ENCODE measurements at regions not wholly inside any gene's neighbourhood (a gene's known extent, or its start where the extent isn't known, plus 50 kb on each side); places are given as distances from the start of the nearest gene placed in this dataset.
"Not testable (repeated sequence)": the region's sequence is repeated elsewhere in the genome, so short reads cannot be mapped to it uniquely, and the experiment has no call there.

DNA sequence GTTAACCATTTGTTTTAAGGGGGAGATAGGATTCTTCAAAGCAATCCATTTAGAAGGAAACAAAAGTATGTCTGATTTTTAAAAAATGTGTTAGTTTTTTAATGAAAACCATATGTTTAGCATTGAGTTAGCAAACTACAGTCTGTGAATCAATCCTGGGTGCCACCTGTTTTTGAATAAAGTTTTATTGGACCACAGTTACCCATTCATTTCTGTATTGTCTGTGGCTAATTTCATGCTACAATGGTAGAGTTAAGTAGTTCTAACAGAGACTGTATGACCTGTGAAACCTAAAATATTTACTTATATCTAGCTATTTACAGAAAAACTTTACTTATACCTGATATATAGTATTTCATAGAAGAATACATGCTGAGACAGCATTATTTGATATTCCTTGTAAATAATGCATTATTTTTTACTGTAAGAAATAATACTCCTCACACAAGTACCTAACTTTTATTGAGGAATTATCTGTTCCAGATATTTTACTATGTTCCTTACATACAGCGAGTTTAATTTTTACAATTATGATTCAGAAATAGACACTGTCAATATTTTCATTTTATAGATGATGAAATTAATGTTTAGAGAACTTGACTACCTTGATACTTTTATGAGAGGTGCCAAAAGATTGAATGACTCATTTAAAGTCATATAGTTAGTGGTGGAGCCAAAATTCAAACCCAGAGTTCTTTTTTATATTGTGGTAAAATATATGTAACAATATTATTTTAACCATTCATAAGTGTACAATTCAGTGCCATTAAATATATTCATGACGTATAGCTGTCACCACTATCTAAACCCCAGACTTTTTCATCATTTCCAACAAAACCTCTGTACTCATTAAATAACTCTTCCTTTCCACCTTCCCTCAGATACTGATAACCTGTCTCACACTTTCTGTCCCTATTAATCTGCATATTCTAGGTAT is 122.0 kb downstream of the GLUD2 start:
- no peak for DNase-seq (ENCODE audit: low spot score)

DNA sequence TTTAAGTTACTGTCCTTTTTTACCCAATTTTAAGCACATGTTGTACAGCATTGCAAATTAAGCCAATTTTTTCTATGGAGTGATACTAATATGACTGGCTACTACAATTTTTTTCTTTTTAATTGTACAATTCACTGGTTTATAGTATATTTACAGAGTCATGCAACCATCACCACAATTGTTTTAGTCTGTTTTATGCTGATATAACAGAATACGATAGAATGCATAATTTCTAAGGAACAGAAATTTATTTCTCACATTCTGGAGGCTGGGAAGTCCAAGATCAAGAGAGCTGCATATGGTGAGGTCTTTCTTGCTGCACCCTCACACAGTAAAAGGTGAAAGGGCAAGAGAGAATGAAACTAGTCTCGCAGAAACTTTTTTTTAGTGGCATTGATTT is 125.3 kb downstream of the GLUD2 start:
- no peak for DNase-seq (ENCODE audit: low spot score)

DNA sequence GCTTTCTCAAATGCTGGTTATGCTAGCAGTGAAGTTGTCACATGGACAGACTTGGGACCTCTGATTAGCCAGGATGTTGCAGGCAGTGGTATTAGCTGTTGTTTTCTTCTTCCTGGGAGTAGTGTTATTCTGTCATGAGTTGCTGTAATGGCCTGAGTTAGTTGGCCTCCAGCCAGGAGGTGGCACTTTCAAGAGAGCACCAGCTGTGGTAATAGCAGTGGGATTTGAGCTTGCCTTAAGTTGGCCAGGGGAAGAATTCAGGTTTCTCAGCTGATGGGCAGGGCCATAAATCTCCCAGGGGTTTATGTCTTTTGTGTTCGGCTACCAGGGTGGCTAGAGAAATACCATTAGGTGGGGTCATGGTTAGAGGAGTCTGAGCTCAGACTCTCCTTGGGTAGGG is 132.6 kb downstream of the GLUD2 start:
- no peak for DNase-seq (ENCODE audit: low spot score)

DNA sequence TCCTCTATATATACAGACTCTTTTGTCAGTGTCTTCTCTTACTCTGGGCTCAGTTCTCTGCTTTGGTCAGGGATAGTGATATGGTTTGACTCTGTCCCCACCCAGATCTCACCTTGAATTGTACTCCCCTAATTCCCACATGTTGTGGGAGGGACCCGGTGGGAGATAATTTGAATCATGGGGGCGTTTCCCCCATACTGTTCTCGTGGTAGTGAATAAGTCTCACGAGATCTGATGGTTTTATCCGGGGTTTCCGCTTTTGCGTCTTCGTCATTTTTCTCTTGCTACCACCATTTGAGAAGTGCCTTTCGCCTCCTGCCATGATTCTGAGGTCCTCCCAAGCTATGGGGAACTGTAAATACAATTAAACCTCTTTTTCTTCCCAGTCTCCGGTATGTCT is 144.4 kb downstream of the GLUD2 start:
- no peak for DNase-seq (ENCODE audit: low spot score)

DNA sequence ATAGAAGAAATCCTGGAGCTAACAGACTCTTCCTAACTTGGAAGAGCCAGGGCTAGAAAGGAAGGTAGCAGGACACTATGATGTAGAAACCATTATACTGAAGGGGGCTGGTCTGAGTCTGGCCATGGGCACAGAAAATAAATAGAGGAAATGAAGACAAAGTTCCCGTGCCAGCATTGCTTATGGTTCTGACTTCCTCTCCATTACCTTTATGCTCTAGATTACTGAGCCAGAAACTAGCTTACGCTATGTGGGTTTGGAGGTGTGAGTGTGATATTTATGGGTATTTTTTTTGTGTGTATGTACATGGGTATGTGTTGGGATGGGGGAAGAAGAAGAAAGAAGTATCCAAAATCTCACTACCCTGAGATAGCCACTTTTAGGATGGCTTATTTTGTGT is 148.3 kb downstream of the GLUD2 start:
- no peak for DNase-seq (ENCODE audit: low spot score)

DNA sequence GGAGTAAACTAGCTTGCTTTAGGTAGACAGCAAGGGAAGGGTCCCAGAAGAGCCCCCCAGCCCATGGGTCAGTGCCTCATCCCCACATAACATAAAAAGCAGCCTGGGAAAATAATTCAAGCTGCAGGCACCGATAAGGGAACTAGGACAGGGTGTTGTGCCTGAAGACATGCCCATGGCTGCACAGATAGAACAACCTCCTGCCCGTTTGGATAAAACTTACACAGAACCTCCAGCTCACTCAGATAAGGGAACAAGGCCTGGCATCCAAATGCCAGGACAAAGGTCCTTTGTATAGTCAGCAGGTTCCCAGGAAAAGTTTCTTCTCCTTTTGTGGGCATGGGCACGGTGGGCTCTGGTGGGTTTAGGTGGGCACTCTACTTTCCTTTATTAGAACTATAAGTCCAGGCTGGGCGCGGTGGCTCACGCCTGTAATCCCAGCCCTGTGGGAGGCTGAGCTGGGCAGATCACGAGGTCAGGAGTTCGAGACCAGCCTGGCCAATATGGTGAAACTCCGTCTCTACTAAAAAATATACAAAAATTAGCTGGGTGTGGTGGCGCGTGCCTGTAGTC is 149.5 kb downstream of the GLUD2 start:
- not testable (repeated sequence) for DNase-seq (ENCODE audit: low spot score)

DNA sequence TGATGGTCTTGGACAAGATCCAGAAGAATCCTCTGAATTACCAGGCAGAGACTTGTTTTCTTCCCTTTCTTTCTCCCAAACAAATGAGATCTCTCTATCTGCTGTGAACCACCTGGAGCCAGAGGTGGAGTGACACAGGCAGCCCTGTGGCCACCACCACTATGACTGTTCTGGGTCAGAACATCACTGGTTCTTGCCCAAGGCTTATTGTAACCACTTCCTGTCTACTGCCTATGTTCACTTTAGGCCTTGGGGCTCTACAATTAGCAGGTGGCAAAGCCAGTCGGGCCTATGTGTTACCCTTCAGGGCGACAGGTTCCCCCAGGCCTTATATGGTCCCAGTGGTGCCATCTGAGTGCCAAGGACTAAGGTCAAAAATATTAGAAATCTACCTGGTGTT is 161.2 kb downstream of the GLUD2 start:
- DNase-seq (ENCODE audit: low spot score), result no peak

DNA sequence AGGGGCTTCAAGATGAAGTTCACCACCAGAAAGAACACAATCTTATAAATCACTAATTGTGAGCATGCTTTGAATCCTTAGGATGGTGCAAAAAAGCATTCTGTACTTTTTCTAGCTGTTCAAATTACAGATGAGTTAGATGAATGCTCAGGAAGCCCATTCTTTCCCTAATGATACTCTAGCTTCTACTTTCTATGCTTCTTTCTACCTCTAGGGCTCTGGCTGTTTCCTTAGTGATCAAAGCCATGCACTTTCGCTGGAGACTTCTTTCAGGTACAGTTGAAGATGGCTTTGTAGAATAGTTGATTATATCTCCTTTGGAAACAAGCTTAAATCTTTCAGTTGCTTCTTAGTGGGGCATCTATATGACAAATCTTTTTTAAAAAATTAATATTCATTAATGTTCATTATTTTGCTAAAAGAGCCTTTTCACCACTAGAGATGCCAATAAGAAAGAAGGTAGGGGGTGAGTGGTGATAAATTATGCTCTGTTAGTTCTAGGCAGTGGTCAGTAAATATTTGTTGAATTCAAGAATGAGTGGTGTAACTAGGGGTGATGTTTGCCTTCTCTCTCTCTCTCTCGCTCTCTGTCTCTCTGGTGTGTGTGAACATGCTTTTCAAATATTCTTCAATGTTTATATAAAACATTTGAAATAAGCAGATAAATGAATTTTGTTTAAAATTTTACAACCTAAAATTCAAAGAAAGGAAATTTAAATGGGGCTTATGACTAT is 169.4 kb downstream of the GLUD2 start:
- DNase-seq (ENCODE audit: low spot score), result no peak

DNA sequence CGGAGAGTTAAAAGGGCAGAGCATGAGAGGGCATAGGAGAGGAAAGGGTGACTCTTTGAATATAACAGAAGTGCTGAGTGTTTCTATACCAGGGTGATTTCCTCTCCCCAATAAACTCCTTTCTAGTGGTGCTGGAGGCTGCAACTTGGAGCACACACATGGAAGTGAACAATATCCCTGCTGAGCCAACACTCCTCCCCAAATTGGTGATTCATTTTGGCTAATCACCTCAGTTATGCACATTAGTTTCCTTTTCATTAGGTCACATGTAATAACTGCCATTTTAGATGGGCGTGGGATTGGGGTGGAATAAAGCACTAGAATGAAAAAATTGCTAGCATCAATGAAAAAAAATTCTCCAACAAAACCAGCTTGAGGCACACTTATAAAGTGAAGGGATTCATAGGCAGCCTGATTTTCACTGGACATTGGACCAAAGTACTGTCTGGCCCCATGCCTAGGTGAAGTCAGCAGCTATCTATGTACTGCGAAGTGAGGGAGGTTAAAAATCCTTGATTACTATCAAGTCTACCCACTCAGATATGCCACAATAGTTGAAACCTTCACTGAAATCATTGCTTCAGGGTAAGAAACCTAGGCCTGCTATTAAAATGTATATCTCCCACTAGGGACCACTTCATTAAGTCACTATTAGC is 174.0 kb downstream of the GLUD2 start:
- no peak for DNase-seq (ENCODE audit: low spot score)

DNA sequence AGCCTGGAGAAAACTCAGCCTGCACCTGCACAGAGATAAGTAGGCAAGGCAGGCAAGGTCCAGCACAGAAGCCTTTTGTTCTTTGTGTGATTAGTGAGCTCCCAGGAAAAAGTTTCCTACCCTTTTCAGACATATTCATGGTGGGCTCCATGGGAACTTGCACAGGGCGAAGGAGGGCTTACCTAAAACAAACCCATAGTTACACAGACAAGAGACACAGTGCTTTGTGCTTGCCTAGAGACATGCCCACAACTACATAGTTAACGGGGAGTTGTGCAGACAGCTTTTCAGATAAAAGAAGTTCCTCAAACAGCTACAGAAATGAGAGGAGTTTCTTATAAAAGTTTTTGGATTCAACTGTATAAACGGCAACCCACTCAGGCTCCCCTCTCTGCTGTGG is 180.5 kb downstream of the GLUD2 start:
- no peak for DNase-seq (ENCODE audit: low spot score)

DNA sequence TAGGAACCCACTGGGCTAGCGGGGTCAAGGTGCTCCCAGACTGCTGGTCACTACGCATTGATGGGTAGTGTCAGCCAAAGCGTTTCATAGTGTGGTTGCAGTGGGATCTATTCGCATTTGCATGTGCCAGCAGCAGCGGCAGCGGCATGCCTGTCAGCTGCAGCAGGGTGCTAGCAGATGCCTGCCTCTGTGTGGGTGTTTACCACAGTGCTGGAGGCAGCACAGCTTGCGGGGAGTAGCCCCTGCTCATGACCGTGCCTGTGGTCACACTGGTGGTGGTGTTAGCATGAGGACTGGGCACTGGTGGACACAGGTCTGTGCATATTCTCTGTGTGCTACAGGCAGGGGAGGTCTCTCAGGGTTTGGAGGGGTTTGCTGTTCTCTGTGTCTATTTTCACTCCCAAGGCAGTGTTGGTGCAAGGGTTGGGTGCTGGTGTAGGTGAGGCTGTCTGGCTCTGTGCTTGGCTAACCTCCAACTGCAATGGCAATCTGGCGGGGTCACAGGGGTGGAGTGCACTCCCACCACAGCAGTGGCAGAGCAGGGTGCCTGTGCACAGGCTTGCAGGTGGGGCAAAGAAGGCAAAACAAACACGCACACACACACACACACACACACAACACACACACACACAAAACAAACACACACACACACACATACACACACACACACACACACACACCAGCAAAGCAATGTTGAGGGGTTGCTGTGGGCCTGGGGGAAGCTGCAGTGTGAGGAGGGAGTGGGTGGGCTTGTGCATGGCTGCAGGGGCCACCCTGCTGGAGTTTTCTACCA is 184.4 kb downstream of the GLUD2 start:
- no peak for DNase-seq (ENCODE audit: low spot score)

DNA sequence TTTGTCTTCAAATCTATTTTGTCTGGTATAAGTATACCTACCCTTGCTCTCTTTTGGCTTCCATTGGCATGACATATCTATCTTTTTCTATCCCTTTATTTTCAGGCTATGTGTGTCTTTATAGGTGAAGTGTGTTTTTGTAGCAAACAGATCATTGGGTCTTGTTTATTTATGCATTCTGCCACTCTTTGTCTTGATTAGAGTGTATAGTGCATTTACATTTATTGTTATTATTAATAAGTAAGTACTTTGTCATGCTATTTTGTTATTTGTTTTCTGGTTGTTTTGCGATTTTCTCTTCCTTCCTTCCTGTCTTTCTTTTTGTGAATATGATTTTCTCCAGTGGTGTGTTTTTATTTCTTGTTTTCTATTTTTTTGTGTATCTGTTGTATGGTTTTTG is 188.6 kb downstream of the GLUD2 start:
- no peak for DNase-seq (ENCODE audit: low spot score)

DNA sequence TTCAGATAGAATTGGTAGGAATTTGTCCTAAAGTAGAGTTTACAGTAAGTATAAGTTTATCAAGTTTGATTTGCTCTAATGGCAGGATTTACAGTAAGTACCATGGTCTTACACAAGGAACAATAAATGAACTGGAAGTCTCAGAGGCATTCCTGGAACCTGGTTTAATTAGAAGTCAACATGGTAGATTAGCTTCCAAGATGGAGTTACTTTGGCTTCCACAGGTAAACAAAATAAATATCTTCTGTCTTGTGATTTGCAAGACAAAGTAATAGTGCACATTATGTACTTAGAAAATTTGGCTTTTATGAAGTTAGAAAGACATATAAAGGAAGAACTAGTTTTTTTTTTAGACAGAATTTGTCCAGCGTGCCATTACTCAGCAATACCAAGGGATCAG is 190.7 kb downstream of the GLUD2 start:
- no peak for DNase-seq (ENCODE audit: low spot score)

DNA sequence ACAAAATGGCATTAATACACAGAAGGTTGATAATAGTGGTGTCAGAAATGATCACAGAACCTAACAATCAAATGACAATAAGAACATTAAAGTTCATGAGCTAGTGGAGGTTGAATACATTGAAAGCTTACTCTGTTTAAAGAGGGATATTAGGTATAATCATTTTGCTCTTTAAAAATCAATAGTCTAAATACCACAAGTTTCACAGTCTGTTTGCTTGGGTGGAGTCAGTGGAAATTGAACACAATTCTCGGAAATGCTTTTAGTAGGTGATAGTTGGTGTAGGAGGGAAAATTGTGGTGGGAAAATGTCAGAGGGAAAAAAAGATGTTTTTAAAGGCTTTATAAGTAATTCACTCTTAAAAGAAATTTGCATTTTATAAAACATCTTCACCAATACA is 197.1 kb downstream of the GLUD2 start:
- no peak for DNase-seq (ENCODE audit: low spot score)

DNA sequence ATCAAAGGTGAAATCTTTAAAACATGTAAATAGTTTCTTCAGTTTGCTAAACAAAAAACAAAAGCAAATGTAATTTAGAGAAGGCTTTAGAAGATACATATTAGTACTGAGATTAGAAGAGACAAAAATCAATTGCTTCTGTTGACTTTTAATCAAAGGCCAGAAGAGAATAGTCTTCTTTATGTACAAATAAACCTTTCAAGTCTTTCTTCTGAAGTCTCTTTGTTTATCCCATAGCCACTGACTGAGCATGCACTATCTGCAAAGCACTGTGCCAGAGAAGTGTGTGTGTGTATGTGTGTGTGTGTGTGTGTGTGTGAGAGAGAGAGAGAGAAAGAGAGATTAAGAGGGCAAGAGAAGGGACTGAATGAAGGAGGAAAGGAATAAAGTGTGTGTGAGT is 198.4 kb downstream of the GLUD2 start:
- DNase-seq (ENCODE audit: low spot score), result no peak

DNA sequence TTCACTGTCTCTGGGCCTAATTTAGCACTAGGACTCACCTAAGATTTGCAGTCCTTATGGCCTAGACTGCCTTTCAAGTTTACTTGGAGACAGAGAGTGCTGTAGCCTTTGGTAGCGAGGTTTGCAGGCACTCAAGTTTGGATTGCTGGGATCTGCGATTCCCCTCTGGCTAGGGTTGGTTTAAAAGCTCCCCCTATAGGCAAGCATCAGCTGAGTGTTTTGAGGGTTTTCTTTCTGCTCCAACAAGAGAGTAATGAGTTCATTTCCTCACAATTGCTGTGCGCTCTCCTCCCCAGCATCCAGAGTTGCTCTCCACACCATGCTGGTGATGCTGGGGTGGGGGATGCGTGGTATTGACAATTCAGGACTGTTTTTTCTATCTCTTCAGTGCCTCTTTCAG is 206.9 kb downstream of the GLUD2 start:
- DNase-seq (ENCODE audit: low spot score), result no peak

DNA sequence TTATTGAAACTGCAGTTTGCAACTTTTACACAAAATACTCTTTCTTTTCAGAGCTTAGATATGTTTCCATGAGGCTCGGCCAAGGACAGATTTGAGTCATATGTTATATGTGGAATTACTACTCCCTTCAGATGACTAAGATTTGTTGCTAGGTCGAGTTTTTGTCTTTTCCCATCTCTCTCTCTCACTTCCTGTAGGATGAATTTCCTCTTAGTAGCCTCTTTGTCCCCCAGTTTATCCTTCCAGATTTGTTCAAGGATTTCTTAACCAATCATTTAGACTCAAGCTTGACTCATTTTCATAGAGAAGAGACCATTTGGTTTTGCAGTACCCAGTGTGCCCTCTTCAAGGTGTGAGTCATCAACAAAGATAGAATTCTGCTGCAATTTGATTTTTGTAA is 209.2 kb downstream of the GLUD2 start:
- DNase-seq (ENCODE audit: low spot score), result no peak

DNA sequence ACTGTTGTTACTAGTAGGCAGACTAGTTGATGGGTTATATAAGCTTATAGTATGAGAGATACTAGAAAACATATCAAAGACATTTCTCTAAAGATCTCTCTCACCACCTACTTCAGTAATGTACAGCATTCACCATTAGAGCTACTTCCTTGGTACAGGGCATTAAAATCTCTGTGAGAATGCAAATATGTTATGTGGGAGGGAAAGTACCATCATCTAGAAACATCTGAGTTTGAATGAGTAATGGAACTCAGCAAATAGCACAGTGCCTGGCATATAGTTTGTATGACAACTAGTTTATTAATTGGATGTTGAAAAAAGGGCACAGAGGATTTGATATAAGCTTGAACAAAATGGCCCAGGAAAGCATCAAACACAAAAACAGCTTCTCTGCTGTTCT is 211.1 kb downstream of the GLUD2 start:
- no peak for DNase-seq (ENCODE audit: low spot score)

DNA sequence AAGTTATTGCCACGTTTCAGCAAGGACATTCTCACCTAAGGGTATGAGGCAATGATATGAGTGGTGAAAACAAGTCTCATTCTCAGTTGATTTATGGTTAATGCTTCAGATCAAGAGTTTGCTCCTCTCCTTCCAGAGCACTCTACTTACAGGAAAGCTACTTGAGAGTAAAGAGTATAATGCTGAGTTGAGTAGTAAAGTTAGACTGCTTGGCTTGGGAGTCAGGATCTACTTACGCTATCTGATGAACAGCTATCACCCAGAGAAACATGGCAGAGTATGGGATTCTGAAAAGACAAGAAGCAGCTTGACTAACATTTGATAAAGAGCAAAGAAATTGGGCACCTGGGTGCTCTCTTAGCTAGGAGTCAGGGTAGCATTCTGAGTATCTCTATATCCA is 211.8 kb downstream of the GLUD2 start:
- no peak for DNase-seq (ENCODE audit: low spot score)

DNA sequence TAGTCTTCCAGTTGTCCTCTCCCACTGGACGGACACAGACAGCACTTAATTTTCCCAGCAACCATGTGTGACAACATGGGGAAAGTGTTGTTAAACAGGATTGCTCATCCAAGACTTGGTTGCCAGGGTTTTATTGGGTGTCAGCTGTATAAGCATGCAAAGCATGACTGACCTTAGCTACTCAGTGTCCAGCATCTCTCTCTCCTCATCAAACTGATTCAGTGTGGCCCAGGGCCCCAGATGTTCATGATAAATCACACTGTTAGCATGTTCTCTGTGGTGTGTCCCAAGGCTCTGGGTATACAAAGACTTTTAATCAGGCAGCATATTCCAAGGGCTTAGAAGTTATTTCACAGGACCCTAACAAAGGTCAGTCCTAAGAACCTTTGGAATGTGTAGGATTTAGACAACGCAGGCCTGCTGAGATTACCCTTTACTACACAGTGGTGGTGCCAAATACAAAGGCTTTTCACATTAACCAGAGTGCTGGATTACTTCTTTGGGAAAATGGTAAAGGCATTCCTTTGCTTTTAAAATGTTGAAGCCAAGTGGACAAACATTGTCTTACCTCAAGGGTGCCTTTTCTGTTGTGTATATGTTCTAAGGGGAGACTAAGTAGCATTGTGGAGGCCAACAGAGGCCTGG is 213.3 kb downstream of the GLUD2 start:
- no peak for DNase-seq (ENCODE audit: low spot score)

DNA sequence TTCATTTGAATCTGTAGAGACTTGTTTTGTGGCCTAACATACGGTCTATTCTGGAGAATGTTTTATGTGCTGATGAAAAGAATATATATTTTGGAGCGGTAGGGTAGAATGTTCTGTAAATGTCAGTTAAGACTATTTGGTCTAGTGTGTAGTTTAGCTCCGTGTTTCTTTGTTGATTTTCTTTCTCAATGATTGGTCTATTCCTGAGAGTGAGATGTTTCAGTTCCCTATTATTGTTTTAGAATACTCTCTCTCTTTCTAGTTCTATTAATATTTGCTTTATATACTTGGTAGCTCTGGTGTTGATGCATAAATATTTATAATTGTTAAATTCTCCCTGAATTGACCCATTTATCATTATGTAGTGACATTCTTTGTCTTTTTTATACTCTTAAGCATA is 236.5 kb downstream of the GLUD2 start:
- no peak for DNase-seq (ENCODE audit: low spot score)

All from hepatic stellate cell (primary cell).